NB4 (cell line): ENCODE measurements at regions not wholly inside any gene's neighbourhood (a gene's known extent, or its start where the extent isn't known, plus 50 kb on each side); places are given as distances from the start of the nearest gene placed in this dataset.

Experiments used
- DNase-seq: peaks from one replicate; pipeline ENCODE4 v3.0.0; 2010; ENCODE audit warnings: low read depth
- H3K4me3 ChIP-seq: one replicate; pipeline ENCODE4 v1.5.1; 2011; ENCODE audit warnings: mild to moderate bottlenecking, low read depth, low read length, moderate library complexity
- CTCF ChIP-seq: IDR thresholded peaks from one replicate; pipeline ENCODE4 v1.5.1; 2012; ENCODE audit warnings: low read depth, low read length
- MAX ChIP-seq: IDR thresholded peaks from 2 replicates; pipeline ENCODE4 v1.6.1; 2011; ENCODE audit warnings: low read depth, low read length
- MYC ChIP-seq: IDR thresholded peaks from 2 replicates; pipeline ENCODE4 v1.6.1; 2011; ENCODE audit warnings: low read depth, low read length
- POLR2A ChIP-seq: IDR thresholded peaks from 2 replicates; pipeline ENCODE4 v1.6.1; 2011; ENCODE audit warnings: mild to moderate bottlenecking; ENCODE audit not compliant: insufficient read length; ENCODE audit errors: extremely low read depth

GRCh38 chr4:188536826-188537225 lies 397.6 kb downstream of the TRIML1 start:
- TF ChIP-seq POLR2A (no peak), CTCF (no peak), MAX (no peak), MYC (no peak)

GRCh38 chr4:188550296-188550695 lies 411.1 kb downstream of the TRIML1 start:
- TF ChIP-seq MYC (no peak), POLR2A (no peak), MAX (no peak), CTCF (no peak)
- DNase-seq: no peak
- no peak overlapping the region for H3K4me3 ChIP-seq

More at GRCh38 chr4:188536826-188537225, 397.6 kb downstream of the TRIML1 start:
- DNase-seq: no peak
- no peak overlapping the region for H3K4me3 ChIP-seq

GRCh38 chr4:188551156-188551555 lies 411.9 kb downstream of the TRIML1 start:
- H3K4me3 ChIP-seq: no peak overlapping the region
- TF ChIP-seq CTCF: no peak
- TF ChIP-seq POLR2A: no peak
- TF ChIP-seq MAX: no peak
- TF ChIP-seq MYC: no peak
- no peak for DNase-seq

- no peak for DNase-seq
- TF ChIP-seq POLR2A: no peak
- TF ChIP-seq MYC: no peak
- TF ChIP-seq MAX: no peak
- TF ChIP-seq CTCF: no peak
- no peak overlapping the region for H3K4me3 ChIP-seq
These were observed 413.6 kb downstream of the TRIML1 start for GRCh38 chr4:188552741-188553275.

GRCh38 chr4:188554413-188554812 lies 415.2 kb downstream of the TRIML1 start:
- no peak overlapping the region for H3K4me3 ChIP-seq
- TF ChIP-seq CTCF: no peak
- TF ChIP-seq POLR2A: no peak
- no peak for TF ChIP-seq MYC
- no peak for TF ChIP-seq MAX
- DNase-seq: no peak

- TF ChIP-seq MAX: no peak
- H3K4me3 ChIP-seq: no peak overlapping the region
- no peak for DNase-seq
These were observed 433.9 kb downstream of the TRIML1 start for GRCh38 chr4:188573104-188573503.
